ENCODE measurements at regions not wholly inside any gene's neighbourhood (a gene's known extent, or its start where the extent isn't known, plus 50 kb on each side); places are given as distances from the start of the nearest gene placed in this dataset.

DNA sequence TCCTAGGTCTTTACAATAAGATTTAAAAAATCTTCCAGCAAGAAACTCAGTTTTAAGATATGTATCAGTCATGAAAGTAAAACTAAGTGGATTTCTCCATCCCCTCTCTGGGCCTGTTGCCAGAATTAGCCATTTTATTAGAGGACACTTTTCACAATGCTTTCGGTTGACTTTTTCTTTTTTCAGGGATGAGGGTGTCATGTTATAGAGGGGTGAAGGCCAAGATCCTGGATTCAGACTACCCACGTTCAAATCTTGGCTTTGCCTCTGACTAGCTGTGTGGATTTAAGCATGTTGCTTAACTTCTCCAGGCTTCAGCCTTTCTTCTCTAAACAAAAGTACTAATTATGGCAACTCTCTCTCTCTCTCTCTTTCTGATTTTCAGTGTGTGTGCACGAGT, 111.7 kb upstream of the COX10 start:
- H3K4me3 ChIP-seq (ENCODE audit: low read depth, low read length) = no peak overlapping the region
- DNase-seq (ENCODE audit: low read depth, low spot score) = no peak
- in situ Hi-C loops (cut with HindIII; ENCODE audit: low sequenced_read_pairs) = no loop called here
- no peak for TF ChIP-seq CTCF (IDR thresholded peaks at IDR 0.05; ENCODE audit: low read depth, low read length)

DNA sequence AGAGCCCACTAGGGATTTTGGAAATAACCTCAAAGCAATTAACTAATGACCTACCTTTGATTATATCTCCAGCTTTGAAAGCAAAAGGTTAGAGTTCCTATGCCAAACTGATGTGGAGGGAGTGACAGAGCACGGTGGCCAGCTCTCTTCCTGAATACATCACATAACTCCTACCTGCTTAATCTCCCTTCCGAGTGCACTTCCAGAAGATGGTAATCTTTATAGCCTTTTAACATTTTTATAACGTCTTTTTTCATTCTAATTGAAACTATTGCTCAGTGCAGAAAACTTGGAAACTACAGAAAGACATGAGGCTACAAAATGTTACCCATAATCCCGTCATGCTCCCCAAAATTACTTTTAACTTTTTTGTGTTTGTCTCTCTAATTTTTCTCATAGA, 110.5 kb upstream of the COX10 start:
- TF ChIP-seq CTCF (IDR thresholded peaks at IDR 0.05; ENCODE audit: low read depth, low read length) = no peak
- in situ Hi-C loops (cut with HindIII; ENCODE audit: low sequenced_read_pairs) = no loop called here

GRCh38 chr17:13961265-13961664, 108.0 kb upstream of the COX10 start:
- in situ Hi-C loops (cut with HindIII; ENCODE audit: low sequenced_read_pairs) = no loop called here
- no peak overlapping the region for H3K4me3 ChIP-seq (ENCODE audit: low read depth, low read length)
- no peak for DNase-seq (ENCODE audit: low read depth, low spot score)
- TF ChIP-seq CTCF (IDR thresholded peaks at IDR 0.05; ENCODE audit: low read depth, low read length) = no peak

More for the DNA sequence above, 110.5 kb upstream of the COX10 start:
- no peak overlapping the region for H3K4me3 ChIP-seq (ENCODE audit: low read depth, low read length)
- DNase-seq (ENCODE audit: low read depth, low spot score) = no peak

- TF ChIP-seq CTCF (IDR thresholded peaks at IDR 0.05; ENCODE audit: low read depth, low read length) = no peak
- in situ Hi-C loops (cut with HindIII; ENCODE audit: low sequenced_read_pairs) = no loop called here
- no peak for DNase-seq (ENCODE audit: low read depth, low spot score)
- no peak overlapping the region for H3K4me3 ChIP-seq (ENCODE audit: low read depth, low read length)
Measured at GRCh38 chr17:13962716-13963240, 106.5 kb upstream of the COX10 start.

- H3K4me3 ChIP-seq (ENCODE audit: low read depth, low read length) = no peak overlapping the region
- no peak for DNase-seq (ENCODE audit: low read depth, low spot score)
- TF ChIP-seq CTCF (IDR thresholded peaks at IDR 0.05; ENCODE audit: low read depth, low read length) = no peak
- in situ Hi-C loops (cut with HindIII; ENCODE audit: low sequenced_read_pairs) = no loop called here
Measured at GRCh38 chr17:13967416-13967815, 101.9 kb upstream of the COX10 start.

- no peak for TF ChIP-seq CTCF (IDR thresholded peaks at IDR 0.05; ENCODE audit: low read depth, low read length)
- H3K4me3 ChIP-seq (ENCODE audit: low read depth, low read length) = no peak overlapping the region
- in situ Hi-C loops (cut with HindIII; ENCODE audit: low sequenced_read_pairs) = no loop called here
- no peak for DNase-seq (ENCODE audit: low read depth, low spot score)
Measured at GRCh38 chr17:13970531-13970930, 98.8 kb upstream of the COX10 start.
